ENCODE measurements at regions not wholly inside any gene's neighbourhood (a gene's known extent, or its start where the extent isn't known, plus 50 kb on each side); places are given as distances from the start of the nearest gene placed in this dataset.
A peak's percentile ranks its signal among the peaks of the same experiment; 100 is the strongest.
"Not testable (repeated sequence)": the region's sequence is repeated elsewhere in the genome, so short reads cannot be mapped to it uniquely, and the experiment has no call there.

DNA sequence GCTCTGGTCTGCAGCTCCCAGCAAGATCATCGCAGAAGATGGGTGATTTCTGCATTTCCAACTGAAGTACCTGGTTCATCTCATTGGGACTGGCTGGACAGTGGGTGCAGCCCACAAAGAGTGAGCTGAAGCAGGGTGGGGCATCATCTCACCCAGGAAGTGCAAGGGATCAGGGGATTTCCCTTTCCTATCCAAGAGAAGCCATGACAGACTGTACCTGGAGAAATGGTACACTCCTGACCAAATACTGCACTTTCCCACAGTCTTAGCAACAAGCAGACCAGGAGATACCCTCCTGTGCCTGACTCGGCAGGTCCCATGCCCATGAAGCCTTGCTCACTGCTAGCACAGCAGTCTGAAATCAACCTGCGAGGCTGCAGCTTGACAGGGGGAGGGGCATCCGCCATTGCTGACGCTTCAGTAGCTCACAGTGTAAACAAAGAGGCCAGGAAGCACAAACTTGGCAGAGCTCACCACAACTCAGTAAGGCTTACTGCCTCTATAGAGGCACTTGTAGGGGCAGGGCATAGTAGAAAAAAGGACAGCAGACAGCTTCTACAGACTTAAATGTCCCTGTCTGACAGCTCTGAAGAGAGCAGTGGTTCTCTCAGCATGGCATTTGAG lies 60.5 kb downstream of the AREG start:
- not testable (repeated sequence) for FAIRE-seq; H3K4me3 ChIP-seq (ENCODE audit: low read length in 3 of 3)

GRCh38 chr4:74509363-74509762 lies 64.4 kb downstream of the AREG start:
- DNase-seq; FAIRE-seq; H3K9me3 ChIP-seq (ENCODE audit: control insufficient read depth in 2 of 3, insufficient read depth in 1 of 3, low read length in 3 of 3); H3K4me3 ChIP-seq (ENCODE audit: low read length in 3 of 3); H3K36me3 ChIP-seq (ENCODE audit: control insufficient read depth in 2 of 3, insufficient read depth in 3 of 3, low read length in 3 of 3); H3K27ac ChIP-seq (ENCODE audit: low read depth in 2 of 2, low read length in 2 of 2); H3K4me1 ChIP-seq (ENCODE audit: control insufficient read depth in 2 of 3, insufficient read depth in 2 of 3, low read depth in 1 of 3, low read length in 3 of 3); H3K9ac ChIP-seq (ENCODE audit: low read length in 3 of 3); intact Hi-C loops (cut with DNase I); H3K27me3 ChIP-seq (ENCODE audit: control insufficient read depth, insufficient read depth, low read length): not testable (repeated sequence)

More for the DNA sequence above, 60.5 kb downstream of the AREG start:
- H3K27ac ChIP-seq (ENCODE audit: low read depth in 2 of 2, low read length in 2 of 2); H3K9ac ChIP-seq (ENCODE audit: low read length in 3 of 3); H3K9me3 ChIP-seq (ENCODE audit: control insufficient read depth in 2 of 3, insufficient read depth in 1 of 3, low read length in 3 of 3); H3K4me1 ChIP-seq (ENCODE audit: control insufficient read depth in 2 of 3, insufficient read depth in 2 of 3, low read depth in 1 of 3, low read length in 3 of 3); intact Hi-C loops (cut with DNase I); H3K27me3 ChIP-seq (ENCODE audit: control insufficient read depth, insufficient read depth, low read length); H3K36me3 ChIP-seq (ENCODE audit: control insufficient read depth in 2 of 3, insufficient read depth in 3 of 3, low read length in 3 of 3): not testable (repeated sequence)
- DNase-seq: peak in 4 of 5 donors; percentile 19 to 57 (median 32)

- no peak for FAIRE-seq
- Histone ChIP-seq H3K27me3 (ENCODE audit: control insufficient read depth, insufficient read depth, low read length) (no peaks in the 10 kb centered on the region), H3K9me3 (ENCODE audit: control insufficient read depth in 2 of 3, insufficient read depth in 1 of 3, low read length in 3 of 3) (no peaks in the 10 kb centered on the region), H3K4me1 (ENCODE audit: control insufficient read depth in 2 of 3, insufficient read depth in 2 of 3, low read depth in 1 of 3, low read length in 3 of 3) (no peaks in the 10 kb centered on the region), H3K4me3 (ENCODE audit: low read length in 3 of 3) (no peak overlapping the region), H3K27ac (ENCODE audit: low read depth in 2 of 2, low read length in 2 of 2) (no peak overlapping the region), H3K36me3 (ENCODE audit: control insufficient read depth in 2 of 3, insufficient read depth in 3 of 3, low read length in 3 of 3) (no peaks in the 10 kb centered on the region), H3K9ac (ENCODE audit: low read length in 3 of 3) (no peak overlapping the region)
- DNase-seq: no peak
- intact Hi-C loops (cut with DNase I): no loop called here
- TF ChIP-seq, protein P1, sequence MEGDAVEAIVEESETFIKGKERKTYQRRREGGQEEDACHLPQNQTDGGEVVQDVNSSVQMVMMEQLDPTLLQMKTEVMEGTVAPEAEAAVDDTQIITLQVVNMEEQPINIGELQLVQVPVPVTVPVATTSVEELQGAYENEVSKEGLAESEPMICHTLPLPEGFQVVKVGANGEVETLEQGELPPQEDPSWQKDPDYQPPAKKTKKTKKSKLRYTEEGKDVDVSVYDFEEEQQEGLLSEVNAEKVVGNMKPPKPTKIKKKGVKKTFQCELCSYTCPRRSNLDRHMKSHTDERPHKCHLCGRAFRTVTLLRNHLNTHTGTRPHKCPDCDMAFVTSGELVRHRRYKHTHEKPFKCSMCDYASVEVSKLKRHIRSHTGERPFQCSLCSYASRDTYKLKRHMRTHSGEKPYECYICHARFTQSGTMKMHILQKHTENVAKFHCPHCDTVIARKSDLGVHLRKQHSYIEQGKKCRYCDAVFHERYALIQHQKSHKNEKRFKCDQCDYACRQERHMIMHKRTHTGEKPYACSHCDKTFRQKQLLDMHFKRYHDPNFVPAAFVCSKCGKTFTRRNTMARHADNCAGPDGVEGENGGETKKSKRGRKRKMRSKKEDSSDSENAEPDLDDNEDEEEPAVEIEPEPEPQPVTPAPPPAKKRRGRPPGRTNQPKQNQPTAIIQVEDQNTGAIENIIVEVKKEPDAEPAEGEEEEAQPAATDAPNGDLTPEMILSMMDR (IDR thresholded peaks at IDR 0.05; ENCODE audit: borderline replicate concordance, extremely low read depth, insufficient read depth): no peak
These were observed 71.4 kb downstream of the AREG start for GRCh38 chr4:74516303-74516702.

DNA sequence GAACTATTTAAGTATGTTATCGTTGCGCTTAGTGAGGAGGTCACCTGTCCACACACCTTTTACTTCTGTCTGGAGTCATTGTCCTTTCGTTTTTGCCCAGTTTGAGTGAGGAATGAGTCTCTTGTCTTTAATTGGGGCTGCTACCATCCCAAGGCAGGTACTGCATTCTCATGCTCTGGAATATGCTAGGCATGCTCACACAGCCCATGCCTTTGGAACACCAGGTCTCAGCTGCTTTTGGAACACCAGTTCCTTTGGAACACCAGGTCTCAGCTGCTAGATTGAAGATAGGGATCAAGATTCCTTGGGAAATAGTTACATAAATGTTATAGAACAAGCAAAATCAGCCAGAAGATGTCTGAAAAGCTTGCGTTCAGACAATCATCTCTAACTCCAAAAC lies 73.1 kb downstream of the AREG start:
- no peak for DNase-seq
- Histone ChIP-seq H3K27me3 (ENCODE audit: control insufficient read depth, insufficient read depth, low read length) (no peaks in the 10 kb centered on the region), H3K36me3 (ENCODE audit: control insufficient read depth in 2 of 3, insufficient read depth in 3 of 3, low read length in 3 of 3) (no peaks in the 10 kb centered on the region), H3K9me3 (ENCODE audit: control insufficient read depth in 2 of 3, insufficient read depth in 1 of 3, low read length in 3 of 3) (no peaks in the 10 kb centered on the region), H3K4me3 (ENCODE audit: low read length in 3 of 3) (no peak overlapping the region), H3K9ac (ENCODE audit: low read length in 3 of 3) (no peak overlapping the region), H3K4me1 (ENCODE audit: control insufficient read depth in 2 of 3, insufficient read depth in 2 of 3, low read depth in 1 of 3, low read length in 3 of 3) (no peaks in the 10 kb centered on the region), H3K27ac (ENCODE audit: low read depth in 2 of 2, low read length in 2 of 2) (no peak overlapping the region)
- TF ChIP-seq, protein P1 (IDR thresholded peaks at IDR 0.05; ENCODE audit: borderline replicate concordance, extremely low read depth, insufficient read depth): no peak
- intact Hi-C loops (cut with DNase I): no loop called here
- FAIRE-seq: no peak
